NCI-H510A treated with DMSO at 0.1 percent for 48 hours (cell line): ENCODE measurements at regions not wholly inside any gene's neighbourhood (a gene's known extent, or its start where the extent isn't known, plus 50 kb on each side); places are given as distances from the start of the nearest gene placed in this dataset.

Experiments
- DNase-seq: peaks from one replicate; lab custom pipeline; 2025; lab: John Stamatoyannopoulos, UW

GRCh38 chr4:22336822-22337221, 179.0 kb downstream of the ADGRA3 start:
- DNase-seq: no peak

GRCh38 chr4:22334155-22334554, 181.7 kb downstream of the ADGRA3 start:
- no peak for DNase-seq

- no peak for DNase-seq
Measured at GRCh38 chr4:22324422-22324821, 191.4 kb downstream of the ADGRA3 start.

GRCh38 chr4:22323691-22324090, 192.2 kb downstream of the ADGRA3 start:
- no peak for DNase-seq

GRCh38 chr4:22322996-22323395, 192.9 kb downstream of the ADGRA3 start:
- no peak for DNase-seq

- DNase-seq: no peak
Measured at GRCh38 chr4:22315628-22316027, 200.2 kb downstream of the ADGRA3 start.

GRCh38 chr4:22313976-22314375, 201.9 kb downstream of the ADGRA3 start:
- no peak for DNase-seq

GRCh38 chr4:22312113-22312512, 203.8 kb downstream of the ADGRA3 start:
- no peak for DNase-seq

- no peak for DNase-seq
Measured at GRCh38 chr4:22301253-22301652, 214.6 kb downstream of the ADGRA3 start.

- no peak for DNase-seq
Measured at GRCh38 chr4:22299678-22300077, 216.2 kb downstream of the ADGRA3 start.

- no peak for DNase-seq
Measured at GRCh38 chr4:22287631-22288030, 228.2 kb downstream of the ADGRA3 start.

- DNase-seq: no peak
Measured at GRCh38 chr4:22268350-22269025, 247.4 kb downstream of the ADGRA3 start.

GRCh38 chr4:22264261-22264660, 251.6 kb downstream of the ADGRA3 start:
- no peak for DNase-seq

- DNase-seq: no peak
Measured at GRCh38 chr4:22253431-22253830, 262.4 kb downstream of the ADGRA3 start.

GRCh38 chr4:22246847-22247246, 269.0 kb downstream of the ADGRA3 start:
- DNase-seq: no peak

GRCh38 chr4:22245294-22245693, 270.6 kb downstream of the ADGRA3 start:
- no peak for DNase-seq

GRCh38 chr4:22241415-22241814, 274.5 kb downstream of the ADGRA3 start:
- DNase-seq: no peak

GRCh38 chr4:22240814-22241213, 275.1 kb downstream of the ADGRA3 start:
- DNase-seq: no peak

- DNase-seq: no peak
Measured at GRCh38 chr4:22238742-22239141, 277.1 kb downstream of the ADGRA3 start.

- DNase-seq: no peak
Measured at GRCh38 chr4:22237846-22238494, 277.9 kb downstream of the ADGRA3 start.

GRCh38 chr4:22237155-22237751, 278.6 kb downstream of the ADGRA3 start:
- DNase-seq: no peak

GRCh38 chr4:22235698-22236097, 280.2 kb downstream of the ADGRA3 start:
- no peak for DNase-seq

- DNase-seq: no peak
Measured at GRCh38 chr4:22233230-22233629, 282.6 kb downstream of the ADGRA3 start.

- no peak for DNase-seq
Measured at GRCh38 chr4:22220965-22221364, 272.4 kb upstream of the KCNIP4 start.
